GM20431 (cell line): ENCODE measurements at regions not wholly inside any gene's neighbourhood (a gene's known extent, or its start where the extent isn't known, plus 50 kb on each side); places are given as distances from the start of the nearest gene placed in this dataset.

Source experiments
- in situ Hi-C: fragments of 300-500 bp; cut with MseI, MboI; formaldehyde crosslinking; loops from one replicate; pipeline ENCODE4 v1.15.0; 2020; ENCODE audit warnings: low sequenced_read_pairs; ENCODE audit not compliant: unreplicated experiment

DNA sequence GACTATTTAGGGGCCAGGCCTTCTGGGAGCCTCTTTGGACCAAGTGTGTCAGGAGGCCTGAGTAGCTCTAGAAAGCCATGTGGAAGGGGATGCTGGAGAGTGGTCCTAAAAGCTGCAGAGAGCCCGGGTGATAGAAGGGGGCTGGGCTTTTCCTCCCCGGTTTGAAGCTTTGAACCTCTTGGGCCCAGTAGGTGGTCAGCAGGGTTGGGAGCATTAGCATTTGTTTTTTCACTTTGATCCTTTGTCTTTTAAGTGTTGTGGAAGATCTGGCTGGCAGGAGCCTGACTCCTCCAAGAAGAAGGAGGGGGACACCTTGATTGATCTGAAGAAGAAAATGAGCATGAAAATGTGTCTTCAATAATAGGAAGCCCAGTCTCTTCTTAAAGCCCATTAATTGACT lies 596.6 kb downstream of the INSC start:
- in situ Hi-C loops, result no loop called here

DNA sequence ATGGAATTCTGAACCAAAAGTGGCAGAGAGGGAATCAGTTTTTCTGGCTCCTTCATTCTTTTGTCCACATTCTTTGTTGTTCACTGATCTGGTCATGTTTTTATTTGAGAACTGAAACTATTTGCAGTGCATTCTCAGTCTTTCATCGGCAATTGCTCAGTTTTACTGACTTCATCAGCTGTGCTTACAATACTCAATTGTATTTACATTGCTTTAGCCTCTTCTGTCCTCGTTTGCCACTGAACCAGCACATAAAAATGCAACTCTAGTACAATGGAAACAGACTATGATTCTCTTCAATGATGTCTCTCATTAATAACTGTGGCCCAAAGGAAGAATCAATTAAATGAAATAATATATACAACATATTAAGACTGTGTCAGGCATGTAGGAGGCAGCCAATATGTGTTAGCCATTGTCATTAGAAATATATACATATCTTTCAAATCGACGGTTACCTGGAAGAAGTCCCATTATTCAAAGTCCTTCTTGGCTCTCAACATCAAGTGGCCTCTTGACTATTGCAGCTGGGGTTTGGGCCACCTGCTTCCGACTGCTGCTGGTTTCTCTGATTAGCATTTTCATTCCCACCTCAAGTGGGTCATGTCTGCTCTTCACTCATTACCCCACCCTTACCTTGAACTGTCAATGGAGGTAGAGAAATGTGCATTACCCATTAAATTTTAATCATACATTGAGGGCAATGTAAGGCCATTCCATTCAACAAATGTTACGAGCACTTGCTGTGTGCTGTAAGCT lies 600.1 kb downstream of the INSC start:
- in situ Hi-C loops, result no loop called here

DNA sequence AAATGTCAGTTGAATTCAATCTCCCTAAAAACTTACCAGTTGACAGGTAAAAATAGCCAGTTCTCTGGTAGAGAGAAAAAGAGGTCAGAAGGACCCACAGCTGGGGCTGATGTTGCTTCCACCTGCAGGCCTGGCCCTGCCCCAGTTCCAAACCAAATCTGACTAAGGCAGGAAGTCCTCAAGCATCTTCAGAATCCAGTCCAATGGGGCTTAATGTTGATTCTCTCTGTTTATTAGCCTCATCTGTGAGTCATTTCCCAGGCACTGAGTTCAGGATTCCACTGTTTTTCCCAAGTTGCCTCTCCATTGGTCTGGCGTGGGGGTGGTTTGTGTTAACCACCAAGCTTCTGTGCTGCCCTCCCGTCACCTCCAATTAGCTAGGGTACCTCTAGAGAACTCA lies 601.8 kb downstream of the INSC start:
- in situ Hi-C loops, result no loop called here

DNA sequence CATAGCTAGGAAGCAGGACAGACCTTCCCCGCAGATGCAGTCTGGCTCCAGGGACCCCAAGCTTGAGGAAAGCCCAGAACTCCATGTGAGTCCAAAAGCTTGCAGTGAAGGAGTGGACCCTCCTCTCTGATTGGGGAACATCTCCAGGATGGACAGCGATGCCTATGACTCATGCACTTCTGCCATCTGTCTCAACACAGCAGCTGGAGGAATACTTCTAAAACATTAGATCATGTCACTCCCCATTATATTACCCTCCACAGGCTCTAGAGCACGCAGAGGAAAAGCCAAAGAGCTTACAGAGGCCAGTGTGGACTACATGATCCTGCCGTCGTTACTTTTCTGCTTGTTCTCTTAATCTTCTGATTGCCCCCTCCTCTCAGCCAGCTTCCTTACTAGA lies 605.7 kb downstream of the INSC start:
- in situ Hi-C loops, result no loop called here

DNA sequence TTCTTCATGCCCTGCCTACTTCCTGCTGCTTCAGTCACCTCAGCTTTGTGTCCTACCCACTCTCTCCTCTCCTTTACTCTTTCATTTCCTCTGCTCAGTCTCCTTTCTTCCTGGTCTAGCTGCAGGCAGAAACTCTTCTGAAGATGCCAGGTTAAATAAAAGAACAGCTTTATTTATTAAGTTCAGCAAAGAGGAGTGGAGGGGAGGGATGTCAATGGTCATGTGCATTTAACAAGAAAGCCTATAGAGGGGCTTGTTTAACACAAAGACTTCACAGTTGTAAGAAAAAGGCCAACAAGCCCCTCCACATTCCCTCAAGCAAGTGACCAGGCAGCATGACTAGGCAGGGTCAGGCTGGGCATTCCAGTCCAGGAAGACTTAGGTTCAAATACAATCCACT lies 609.2 kb downstream of the INSC start:
- in situ Hi-C loops, result no loop called here

DNA sequence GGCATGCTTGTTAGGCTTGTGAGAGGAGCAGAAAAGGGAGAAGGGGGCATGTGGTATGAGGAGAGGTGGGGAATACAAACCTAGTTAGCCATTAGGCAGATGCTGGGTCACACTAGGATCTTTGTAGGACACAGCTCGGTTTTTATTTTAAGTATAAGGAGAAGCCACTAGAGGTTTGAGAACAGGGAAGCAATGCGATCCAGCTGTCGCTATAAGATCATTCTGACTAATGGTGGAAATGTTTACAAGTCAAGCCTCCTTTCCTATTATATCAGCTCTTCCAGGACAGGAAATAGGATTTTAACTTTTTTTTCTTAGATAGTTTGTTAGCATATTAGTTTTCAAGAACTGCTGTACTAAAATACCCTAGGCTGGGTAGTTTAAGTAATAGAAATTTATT lies 609.9 kb downstream of the INSC start:
- in situ Hi-C loops, result no loop called here

DNA sequence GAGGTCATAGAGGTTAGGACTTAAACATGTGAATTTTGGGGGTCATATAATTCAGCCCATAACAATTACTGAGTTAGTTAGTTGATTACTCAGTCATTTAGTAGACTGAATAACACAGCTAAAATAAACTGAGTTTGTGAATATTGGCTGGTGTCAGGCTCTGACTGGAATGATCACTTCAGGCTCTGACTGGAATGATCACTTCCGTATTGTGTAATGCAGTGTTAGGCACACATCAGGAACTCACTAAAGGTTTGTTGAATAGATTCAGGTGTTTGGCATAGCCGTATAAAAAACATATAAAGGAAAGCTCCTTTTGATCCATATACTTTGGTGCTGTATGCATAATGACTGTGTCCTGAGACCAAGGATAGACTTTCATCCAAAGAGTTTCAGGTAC lies 610.5 kb downstream of the INSC start:
- in situ Hi-C loops, result no loop called here

DNA sequence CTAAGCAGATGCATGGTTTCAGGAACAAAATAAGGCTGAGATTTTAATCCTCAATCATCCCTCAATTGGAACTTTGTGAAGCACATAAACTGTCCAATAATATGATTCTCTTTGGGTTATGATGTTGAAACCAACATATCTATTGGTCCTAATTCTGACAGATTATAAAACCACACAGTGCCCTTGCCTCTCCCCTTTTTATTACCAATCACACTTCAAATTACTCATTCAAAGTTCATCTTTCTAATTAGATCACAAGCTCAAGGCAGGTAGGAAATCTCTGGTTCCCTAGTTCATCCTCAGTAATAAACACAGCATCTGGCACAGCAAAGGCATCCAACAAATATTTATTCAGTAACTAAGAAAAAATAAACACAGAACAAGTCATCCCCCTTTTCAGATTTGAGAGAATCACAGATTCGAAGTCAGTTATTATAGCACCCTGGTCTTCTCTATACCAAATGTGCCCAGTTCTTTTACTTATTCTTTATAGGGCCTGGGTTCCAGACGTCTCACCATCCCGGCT lies 611.6 kb downstream of the INSC start:
- in situ Hi-C loops, result no loop called here

DNA sequence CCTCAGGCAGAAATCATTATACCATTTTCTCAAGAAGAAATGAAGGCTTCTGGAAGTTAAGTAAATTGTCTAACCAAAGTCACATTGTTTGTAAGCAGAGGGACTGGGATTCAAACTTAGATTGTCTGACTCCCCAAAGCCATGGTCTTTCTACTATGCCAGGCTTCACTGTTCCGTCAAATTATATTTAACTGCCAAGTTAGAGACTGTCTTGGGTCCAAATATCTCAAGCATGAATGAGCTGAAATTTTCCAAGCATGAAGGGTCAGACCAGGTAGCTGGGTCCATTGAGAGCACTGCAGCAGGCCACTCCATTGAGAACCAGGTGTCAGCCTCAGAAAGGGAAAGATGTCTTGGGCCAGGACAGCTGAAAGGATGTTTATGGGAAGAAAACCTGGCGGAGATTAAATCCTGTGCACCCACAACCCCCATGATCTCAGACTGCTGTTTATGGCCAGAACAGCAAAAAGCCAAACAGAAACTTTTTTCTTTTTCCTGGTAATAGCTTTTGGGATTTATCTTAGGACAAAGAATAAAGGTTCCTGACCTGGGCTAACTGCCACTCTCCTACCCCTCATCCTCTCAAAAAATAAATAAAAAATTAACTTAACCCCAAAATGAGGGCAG lies 612.3 kb downstream of the INSC start:
- in situ Hi-C loops, result no loop called here

DNA sequence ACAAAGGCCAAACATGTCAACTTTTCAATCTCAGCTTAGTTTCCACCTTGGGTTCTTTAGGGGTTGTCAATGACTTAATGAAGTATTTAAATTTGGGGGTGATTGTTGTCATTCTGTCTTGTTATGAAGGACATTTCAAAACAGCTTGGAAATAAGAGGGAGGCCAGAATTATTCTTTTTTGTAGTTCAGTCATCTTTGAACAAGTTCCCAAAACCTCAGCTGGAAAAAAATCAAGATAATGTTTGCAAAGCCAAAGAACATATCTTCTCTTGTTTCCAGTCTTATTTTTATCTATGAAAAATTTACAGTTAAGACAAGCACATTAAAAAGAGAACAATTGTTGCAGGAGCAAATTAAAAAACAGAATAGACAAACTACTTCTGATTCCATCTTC lies 612.8 kb downstream of the INSC start:
- in situ Hi-C loops, result no loop called here

DNA sequence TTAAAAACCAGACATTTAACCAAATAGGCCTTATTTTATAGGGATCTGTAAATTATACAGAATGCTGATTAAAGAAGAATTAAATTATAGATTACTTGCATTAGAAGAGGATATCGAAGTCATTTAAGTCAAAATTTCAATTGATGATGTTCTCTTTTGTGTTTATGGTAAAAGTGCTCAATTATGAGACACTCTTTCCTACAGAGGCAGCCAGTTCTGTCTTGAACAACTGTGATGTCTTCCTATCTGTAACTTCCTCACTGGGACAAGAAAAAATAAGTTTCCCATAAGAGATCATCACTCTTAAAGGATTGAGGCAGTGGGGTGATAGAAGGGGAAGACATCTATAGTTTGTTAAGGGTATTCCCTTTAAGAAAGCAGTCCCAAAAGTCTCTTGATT lies 613.5 kb downstream of the INSC start:
- in situ Hi-C loops, result no loop called here

DNA sequence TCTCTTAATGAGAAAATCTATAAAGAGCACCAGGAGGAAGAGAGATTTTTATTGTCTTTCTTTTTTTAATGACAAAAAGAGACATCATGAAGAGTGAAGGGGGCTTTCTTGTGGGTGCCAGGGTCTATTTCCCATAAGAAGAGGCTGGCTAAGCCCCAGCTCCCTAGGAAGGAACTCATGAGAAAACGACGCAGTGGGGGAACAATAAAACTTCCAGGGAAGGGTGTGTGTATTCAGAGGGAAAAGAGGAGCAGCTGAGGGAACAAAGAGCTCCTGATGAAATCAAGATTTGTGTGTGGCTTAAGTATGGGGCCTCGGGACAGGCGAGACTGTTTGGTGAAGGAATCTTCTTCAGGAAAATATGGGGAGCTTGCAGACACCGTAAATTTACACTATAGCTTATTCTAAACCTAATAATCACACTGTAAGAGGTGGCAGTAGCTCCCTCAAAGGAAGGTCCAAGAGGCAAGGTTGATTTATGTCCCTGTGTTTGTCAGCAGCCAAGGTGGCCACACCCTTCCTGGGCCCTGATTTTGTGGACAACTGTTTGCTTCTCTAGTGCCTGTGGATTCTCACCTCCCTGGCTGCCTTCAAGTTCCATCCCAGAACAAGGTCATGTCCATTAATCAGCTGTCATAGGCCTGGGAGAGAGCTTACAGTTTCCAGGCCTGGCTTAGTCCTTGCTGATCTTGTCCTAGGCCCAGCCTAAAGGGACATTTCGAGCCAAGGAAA lies 615.7 kb downstream of the INSC start:
- in situ Hi-C loops, result no loop called here

DNA sequence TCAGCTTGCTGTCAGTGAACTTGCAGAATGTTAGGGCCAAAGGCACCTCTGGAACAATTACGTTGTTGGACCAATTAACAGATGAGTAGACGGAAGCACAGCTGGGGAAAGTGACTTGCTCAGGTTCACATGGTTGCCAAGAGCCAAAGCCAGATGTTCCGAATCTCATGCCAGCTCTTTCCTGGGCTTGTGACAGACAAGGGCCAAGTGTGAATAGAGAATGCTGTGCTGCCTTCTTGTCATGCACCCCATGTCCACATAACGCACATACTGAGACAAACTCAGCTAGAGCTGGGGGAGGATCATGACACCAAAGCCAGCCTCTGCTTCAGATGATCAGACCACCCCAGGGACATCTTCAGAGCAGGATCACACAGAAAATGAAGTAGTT lies 616.3 kb downstream of the INSC start:
- in situ Hi-C loops, result no loop called here

DNA sequence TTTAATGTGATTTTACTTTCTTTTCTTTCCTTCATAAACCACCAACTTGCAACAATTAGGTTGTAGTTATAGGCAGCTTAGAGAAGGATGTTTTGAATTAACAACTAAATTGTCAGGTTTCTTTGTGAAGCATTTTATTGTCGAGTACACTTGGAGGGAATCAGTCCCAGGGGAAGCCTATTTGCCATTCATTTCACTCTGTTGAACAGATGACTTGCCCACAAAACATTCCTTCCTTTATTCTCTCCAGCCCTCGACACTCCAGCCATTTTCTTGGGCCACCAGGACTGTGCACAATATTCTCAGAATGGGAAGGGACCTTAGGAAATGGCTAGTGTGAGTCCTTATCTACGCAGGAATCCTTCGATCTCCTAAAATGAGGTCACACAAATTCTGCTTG lies 620.6 kb downstream of the SOX6 start:
- in situ Hi-C loops, result no loop called here

DNA sequence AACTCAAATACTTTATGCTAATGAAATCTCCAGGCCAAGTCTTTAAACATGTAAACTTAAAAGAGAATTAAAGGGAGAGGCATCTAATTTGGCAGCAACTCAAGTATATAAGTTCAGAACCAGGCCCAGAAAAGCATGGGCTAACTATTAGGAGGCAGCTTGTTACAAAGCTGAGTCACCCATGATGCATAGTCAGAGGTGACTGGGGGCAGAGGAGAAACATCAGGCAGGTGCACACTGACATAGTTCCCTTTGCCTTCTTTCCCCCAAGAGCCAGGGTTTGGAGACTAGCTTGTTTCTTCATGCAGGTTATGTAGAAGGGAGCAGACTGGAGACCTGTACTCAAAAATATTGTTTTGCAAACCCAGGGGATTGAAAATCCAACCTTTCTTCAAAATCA lies 619.0 kb downstream of the SOX6 start:
- in situ Hi-C loops, result no loop called here

DNA sequence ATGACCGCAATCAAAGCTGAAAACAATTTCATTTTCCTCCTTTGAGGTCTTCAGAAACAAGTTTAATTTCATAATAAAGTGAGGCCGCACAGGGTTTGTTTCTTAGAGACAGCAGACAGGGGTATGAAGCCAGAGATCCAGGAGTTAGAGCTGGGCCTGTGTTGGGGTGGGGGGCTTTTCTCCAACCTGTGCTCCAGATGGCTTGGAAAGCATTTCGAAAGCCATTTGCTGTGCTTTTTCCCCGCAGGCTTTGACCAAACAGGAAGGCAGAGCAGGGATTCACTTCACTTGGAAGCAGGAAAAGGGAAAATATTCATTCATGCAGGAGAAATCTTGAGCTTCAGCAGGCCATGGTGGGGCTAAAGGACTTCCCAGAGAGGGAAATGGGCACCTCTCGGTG lies 617.4 kb downstream of the SOX6 start:
- in situ Hi-C loops, result no loop called here

DNA sequence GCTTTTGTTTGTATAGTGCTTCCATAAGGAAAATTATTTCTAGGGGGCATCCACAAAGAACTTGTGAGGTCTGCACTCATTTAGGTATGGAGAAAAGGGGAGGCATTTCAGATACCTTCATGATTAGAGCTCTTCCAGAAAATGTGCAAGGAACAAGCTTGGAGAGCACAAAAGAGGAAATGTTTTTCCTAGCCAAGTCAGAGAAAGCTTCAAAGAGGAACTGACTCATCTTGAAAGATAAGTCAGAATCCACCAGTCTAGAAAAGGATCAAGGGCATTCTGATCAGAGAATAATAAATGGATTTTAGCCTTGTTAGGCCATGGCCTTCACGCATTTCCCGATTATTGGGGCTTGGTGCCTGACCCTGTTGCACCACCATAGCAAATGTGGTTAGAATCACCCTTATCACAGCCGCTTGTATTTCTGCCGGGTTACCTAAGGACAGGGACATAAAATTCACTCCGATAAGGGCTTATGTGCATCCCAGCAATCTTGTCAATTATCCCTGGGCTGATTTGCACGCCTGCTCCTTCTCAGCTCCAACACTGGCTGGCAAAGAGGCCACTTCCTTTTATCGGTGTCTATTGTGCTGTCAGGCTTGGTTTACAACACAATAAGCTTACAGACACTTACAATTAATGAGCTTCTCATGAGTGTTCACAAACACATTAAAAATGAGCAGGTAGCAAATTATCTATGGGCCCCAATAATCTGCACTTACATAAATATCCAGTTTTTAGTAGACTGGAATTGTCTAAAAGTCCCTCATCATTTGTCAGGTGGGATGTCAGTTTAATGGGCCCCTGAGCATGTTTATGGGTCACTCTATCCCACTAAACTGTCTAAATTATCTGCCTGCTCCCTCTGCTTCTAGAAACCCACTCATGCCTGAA lies 613.5 kb downstream of the SOX6 start:
- in situ Hi-C loops, result no loop called here

DNA sequence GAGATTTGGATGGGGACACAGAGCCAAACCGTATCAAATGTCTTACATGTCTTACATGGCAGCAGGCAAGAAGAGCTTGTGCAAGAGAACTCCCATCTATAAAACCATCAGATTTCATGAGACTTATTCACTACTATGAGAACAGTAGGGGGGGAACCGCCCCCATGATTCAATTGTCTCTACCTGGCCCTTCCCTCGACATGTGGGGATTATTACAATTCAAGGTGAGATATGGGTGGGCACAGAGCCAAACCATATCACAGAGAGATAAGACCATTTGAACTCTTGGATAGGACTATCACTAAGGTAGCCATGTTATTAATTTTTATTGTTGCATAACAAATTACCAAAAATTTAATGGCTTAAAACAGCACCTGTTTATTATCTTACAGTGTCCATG lies 611.7 kb downstream of the SOX6 start:
- in situ Hi-C loops, result no loop called here

DNA sequence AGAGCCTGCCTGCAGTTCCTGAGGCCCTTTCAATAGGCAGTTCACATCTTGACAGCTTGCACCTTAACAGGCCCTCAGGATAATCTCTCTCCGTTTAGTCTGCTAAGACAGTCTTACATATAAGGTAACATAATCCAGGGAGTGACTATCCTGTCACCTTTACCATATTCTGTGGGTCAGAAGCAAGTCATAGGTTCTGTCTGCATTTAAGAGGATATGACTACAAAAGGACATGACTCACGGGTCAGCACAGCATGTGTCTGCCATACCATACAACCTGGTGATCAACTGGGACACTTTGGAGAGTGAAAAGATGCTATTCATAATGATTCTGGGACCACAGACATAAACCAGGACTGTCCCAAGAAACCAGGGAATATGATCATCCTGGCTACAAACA lies 611.1 kb downstream of the SOX6 start:
- in situ Hi-C loops, result no loop called here

DNA sequence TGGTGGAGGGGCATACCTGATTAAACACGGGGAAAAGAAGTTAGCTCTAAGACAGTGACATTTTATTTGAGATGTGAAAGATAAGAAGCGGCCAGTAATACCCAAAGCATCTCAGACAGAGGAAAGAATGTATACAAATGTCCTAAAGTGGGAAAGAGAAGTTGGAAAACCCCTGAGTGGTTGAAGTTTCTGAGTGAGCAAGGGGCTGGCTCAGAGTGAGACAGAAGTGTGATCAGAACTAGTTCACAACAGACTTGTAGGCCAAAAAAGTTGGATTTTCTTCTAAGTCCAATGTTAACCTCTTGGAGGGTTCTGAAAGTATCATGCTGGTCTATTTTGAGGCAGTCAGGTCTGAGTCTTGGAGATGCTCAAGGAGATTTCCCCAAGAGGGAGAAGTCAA lies 608.7 kb downstream of the SOX6 start:
- in situ Hi-C loops, result no loop called here
